Loucy (cell line): ENCODE measurements at regions not wholly inside any gene's neighbourhood (a gene's known extent, or its start where the extent isn't known, plus 50 kb on each side); places are given as distances from the start of the nearest gene placed in this dataset.

ENCODE experiments used
- EZH2phosphoT487 ChIP-seq: fragments of 200-600 bp; IDR thresholded peaks from 2 replicates; pipeline ENCODE4 v1.6.1; 2018; ENCODE audit warnings: antibody characterized with exemption, mild to moderate bottlenecking, moderate library complexity, borderline replicate concordance
- TF ChIP-seq, protein P1 (sequence below): fragments of 200-600 bp; sonication (generic); conservative IDR thresholded peaks from 2 replicates; pipeline ENCODE4 v1.5.1; 2014; ENCODE audit warnings: mild to moderate bottlenecking, antibody characterized with exemption, low read length

DNA sequence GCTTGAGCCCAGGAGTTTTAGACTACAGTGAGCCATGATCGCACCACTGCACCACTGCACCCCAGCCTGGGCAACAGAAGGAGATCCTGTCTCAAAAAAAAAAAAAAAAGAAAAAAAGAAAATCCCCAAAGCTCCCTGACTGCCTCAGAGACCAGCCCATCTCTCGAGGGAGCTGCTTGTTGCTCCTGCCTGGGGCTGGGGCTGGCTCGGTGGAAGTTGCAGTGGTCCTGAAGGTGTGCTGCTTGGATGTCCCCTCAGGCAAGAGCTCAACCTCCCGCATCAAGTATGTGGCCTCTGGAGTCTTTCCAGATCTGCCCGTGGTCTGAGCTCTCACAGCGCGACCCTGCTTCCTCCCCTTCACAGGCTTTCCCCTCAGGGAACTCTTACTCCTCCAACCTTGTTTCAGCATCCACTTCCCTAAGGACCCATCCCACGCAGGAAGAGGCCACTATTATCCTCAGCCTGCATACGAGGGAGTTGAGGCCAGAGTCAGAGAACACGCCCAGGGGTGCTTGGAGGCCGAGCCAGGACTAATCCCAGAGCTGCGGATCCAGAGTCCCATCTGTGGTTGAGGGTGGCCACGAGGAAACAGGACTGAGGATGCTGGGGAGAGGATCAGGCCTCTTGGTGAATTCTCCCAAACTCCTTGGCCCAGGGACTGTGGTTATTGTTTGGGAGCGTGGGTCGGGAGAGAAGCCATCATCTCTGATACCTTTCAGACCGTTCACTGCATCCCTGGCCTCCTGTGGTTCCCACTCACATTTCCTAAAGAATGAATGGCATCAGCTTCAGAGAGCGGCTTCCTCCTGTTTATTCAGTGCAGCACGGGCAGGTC, 624.6 kb downstream of the AACS start:
- TF ChIP-seq, protein P1, sequence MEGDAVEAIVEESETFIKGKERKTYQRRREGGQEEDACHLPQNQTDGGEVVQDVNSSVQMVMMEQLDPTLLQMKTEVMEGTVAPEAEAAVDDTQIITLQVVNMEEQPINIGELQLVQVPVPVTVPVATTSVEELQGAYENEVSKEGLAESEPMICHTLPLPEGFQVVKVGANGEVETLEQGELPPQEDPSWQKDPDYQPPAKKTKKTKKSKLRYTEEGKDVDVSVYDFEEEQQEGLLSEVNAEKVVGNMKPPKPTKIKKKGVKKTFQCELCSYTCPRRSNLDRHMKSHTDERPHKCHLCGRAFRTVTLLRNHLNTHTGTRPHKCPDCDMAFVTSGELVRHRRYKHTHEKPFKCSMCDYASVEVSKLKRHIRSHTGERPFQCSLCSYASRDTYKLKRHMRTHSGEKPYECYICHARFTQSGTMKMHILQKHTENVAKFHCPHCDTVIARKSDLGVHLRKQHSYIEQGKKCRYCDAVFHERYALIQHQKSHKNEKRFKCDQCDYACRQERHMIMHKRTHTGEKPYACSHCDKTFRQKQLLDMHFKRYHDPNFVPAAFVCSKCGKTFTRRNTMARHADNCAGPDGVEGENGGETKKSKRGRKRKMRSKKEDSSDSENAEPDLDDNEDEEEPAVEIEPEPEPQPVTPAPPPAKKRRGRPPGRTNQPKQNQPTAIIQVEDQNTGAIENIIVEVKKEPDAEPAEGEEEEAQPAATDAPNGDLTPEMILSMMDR: no peak
- TF ChIP-seq EZH2phosphoT487: no peak
